Peyer's patch (tissue), 4 donors: ENCODE measurements at regions not wholly inside any gene's neighbourhood (a gene's known extent, or its start where the extent isn't known, plus 50 kb on each side); places are given as distances from the start of the nearest gene placed in this dataset.

Experiments
- CTCF ChIP-seq, 6 experiments: fragments of 450-650 bp in 4 of 6; fragments of 200-600 bp in 2 of 6; sonication (generic) in 1 of 6; IDR thresholded peaks; one replicate each; pipeline ENCODE4 v1.5.1; 2017 to 2019; ENCODE audit warnings: antibody characterized with exemption in 6 of 6, mild to moderate bottlenecking in 3 of 6, moderate library complexity in 1 of 6
- POLR2A ChIP-seq, 2 donors: fragments of 450-650 bp; IDR thresholded peaks; one replicate each; pipeline ENCODE4 v1.5.1; 2017; ENCODE audit warnings: antibody characterized with exemption in 2 of 2, mild to moderate bottlenecking in 2 of 2, moderate library complexity in 2 of 2

- TF ChIP-seq POLR2A (IDR thresholded peaks at IDR 0.05) (no peak), CTCF (IDR thresholded peaks at IDR 0.05) (no peak)
Measured at GRCh38 chr10:62939698-62940097, 123.5 kb upstream of the EGR2 start.
